HEK293 (cell line): ENCODE measurements at regions not wholly inside any gene's neighbourhood (a gene's known extent, or its start where the extent isn't known, plus 50 kb on each side); places are given as distances from the start of the nearest gene placed in this dataset.

ENCODE experiments used
- CTCF ChIA-PET: fragments of 350-600 bp; formaldehyde crosslinking; extraction: SDS; loops from one replicate; lab custom pipeline; 2021; ENCODE audit warnings: antibody characterized with exemption; lab: Yijun Ruan, JAX
- POLR2A ChIA-PET: fragments of 300-600 bp; formaldehyde crosslinking; extraction: SDS; loops from one replicate; lab custom pipeline; 2020; ENCODE audit warnings: antibody characterized with exemption, inconsistent platforms; lab: Yijun Ruan, JAX
- H3K27ac ChIP-seq: fragments of 200-500 bp; sonication (Bioruptor generic); 2 replicates; pipeline ENCODE4 v1.5.1; 2014; ENCODE audit warnings: low read depth, low read length, control low read depth, inconsistent platforms; ENCODE audit errors: extremely low read depth
- H3K36me3 ChIP-seq, 2 experiments: fragments of 200-500 bp in 1 of 2; sonication (Bioruptor generic) in 1 of 2; 1 replicate in 1 of 2; 2 replicates in 1 of 2; pipeline ENCODE4 v1.5.1; 2014 to 2017; ENCODE audit warnings: inconsistent platforms in 2 of 2, low read length in 2 of 2; ENCODE audit not compliant: control insufficient read depth in 2 of 2, insufficient read depth in 1 of 2
- H3K4me1 ChIP-seq: fragments of 200-500 bp; sonication (Bioruptor generic); 2 replicates; pipeline ENCODE4 v1.5.1; 2014; ENCODE audit warnings: mild to moderate bottlenecking, low read length, inconsistent platforms; ENCODE audit not compliant: control insufficient read depth, insufficient read depth
- H3K4me3 ChIP-seq: 2 replicates; pipeline ENCODE4 v1.5.1; 2011; ENCODE audit warnings: low read depth, mild to moderate bottlenecking, control low read depth, low read length, moderate library complexity
- H3K9me3 ChIP-seq: fragments of 200-500 bp; sonication (Bioruptor generic); 2 replicates; pipeline ENCODE4 v1.5.1; 2014; ENCODE audit warnings: low read depth, low read length, inconsistent platforms; ENCODE audit not compliant: control insufficient read depth, insufficient read depth
- FEZF1 ChIP-seq: fragments of 450-650 bp; formaldehyde crosslinking; IDR thresholded peaks from 2 replicates; pipeline ENCODE4 v1.5.1; 2016; ENCODE audit warnings: missing biosample characterization, missing genetic modification characterization
- GLI4 ChIP-seq: fragments of 450-650 bp; formaldehyde crosslinking; IDR thresholded peaks from 2 replicates; pipeline ENCODE4 v1.5.1; 2016; ENCODE audit warnings: missing biosample characterization, missing genetic modification characterization
- KLF9 ChIP-seq: fragments of 450-650 bp; formaldehyde crosslinking; IDR thresholded peaks from 2 replicates; pipeline ENCODE4 v1.5.1; 2016; ENCODE audit warnings: missing biosample characterization, missing genetic modification characterization, low read depth
- MZF1 ChIP-seq: fragments of 450-650 bp; formaldehyde crosslinking; IDR thresholded peaks from 2 replicates; pipeline ENCODE4 v1.5.1; 2017; ENCODE audit warnings: missing biosample characterization, missing genetic modification characterization, borderline replicate concordance
- SALL2 ChIP-seq: fragments of 450-650 bp; formaldehyde crosslinking; IDR thresholded peaks from 2 replicates; pipeline ENCODE4 v1.5.0; 2017; ENCODE audit warnings: missing biosample characterization, mild to moderate bottlenecking, missing genetic modification characterization, borderline replicate concordance
- SETDB1 ChIP-seq: IDR thresholded peaks from one replicate; pipeline ENCODE4 v1.6.1; 2017; ENCODE audit warnings: mild to moderate bottlenecking, low read length, moderate library complexity, mixed read lengths; ENCODE audit not compliant: insufficient read length
- ZBTB17 ChIP-seq: fragments of 450-650 bp; formaldehyde crosslinking; IDR thresholded peaks from 2 replicates; pipeline ENCODE4 v1.5.1; 2016; ENCODE audit warnings: missing biosample characterization, missing genetic modification characterization
- ZFHX2 ChIP-seq: fragments of 450-650 bp; formaldehyde crosslinking; conservative IDR thresholded peaks from 2 replicates; pipeline ENCODE4 v1.5.1; 2016; ENCODE audit warnings: missing biosample characterization, missing genetic modification characterization
- ZNF114 ChIP-seq: fragments of 450-650 bp; formaldehyde crosslinking; IDR thresholded peaks from 2 replicates; pipeline ENCODE4 v1.5.0; 2017; ENCODE audit warnings: missing biosample characterization, missing genetic modification characterization
- ZNF132 ChIP-seq: fragments of 450-650 bp; formaldehyde crosslinking; IDR thresholded peaks from 2 replicates; pipeline ENCODE4 v1.5.1; 2017; ENCODE audit warnings: missing biosample characterization, missing genetic modification characterization, borderline replicate concordance
- ZNF239 ChIP-seq: fragments of 450-650 bp; formaldehyde crosslinking; IDR thresholded peaks from 2 replicates; pipeline ENCODE4 v1.5.1; 2016; ENCODE audit warnings: missing biosample characterization, missing genetic modification characterization
- ZNF24 ChIP-seq: fragments of 450-650 bp; formaldehyde crosslinking; IDR thresholded peaks from 2 replicates; pipeline ENCODE4 v1.5.1; 2016; ENCODE audit warnings: missing biosample characterization, missing genetic modification characterization
- ZNF311 ChIP-seq: fragments of 450-650 bp; formaldehyde crosslinking; IDR thresholded peaks from 2 replicates; pipeline ENCODE4 v1.5.1; 2017; ENCODE audit warnings: missing biosample characterization, missing genetic modification characterization, borderline replicate concordance
- ZNF335 ChIP-seq: fragments of 450-650 bp; formaldehyde crosslinking; conservative IDR thresholded peaks from 2 replicates; pipeline ENCODE4 v1.5.1; 2016; ENCODE audit warnings: missing biosample characterization, missing genetic modification characterization
- ZNF37A ChIP-seq: fragments of 450-650 bp; IDR thresholded peaks from 2 replicates; pipeline ENCODE4 v1.5.1; 2018; ENCODE audit warnings: missing biosample characterization, missing genetic modification characterization
- ZNF391 ChIP-seq: fragments of 450-650 bp; formaldehyde crosslinking; IDR thresholded peaks from 2 replicates; pipeline ENCODE4 v1.5.1; 2016; ENCODE audit warnings: low read depth, missing biosample characterization, missing genetic modification characterization, borderline replicate concordance
- ZNF404 ChIP-seq: fragments of 450-650 bp; formaldehyde crosslinking; IDR thresholded peaks from 2 replicates; pipeline ENCODE4 v1.5.1; 2017; ENCODE audit warnings: missing biosample characterization, missing genetic modification characterization
- ZNF514 ChIP-seq: fragments of 450-650 bp; formaldehyde crosslinking; IDR thresholded peaks from 2 replicates; pipeline ENCODE4 v1.5.1; 2016; ENCODE audit warnings: missing biosample characterization, missing genetic modification characterization
- ZNF560 ChIP-seq: fragments of 450-650 bp; formaldehyde crosslinking; IDR thresholded peaks from 2 replicates; pipeline ENCODE4 v1.5.1; 2017; ENCODE audit warnings: missing biosample characterization, missing genetic modification characterization, borderline replicate concordance
- ZNF561 ChIP-seq: fragments of 450-650 bp; IDR thresholded peaks from 2 replicates; pipeline ENCODE4 v1.5.1; 2018; ENCODE audit warnings: missing biosample characterization, missing genetic modification characterization, borderline replicate concordance
- ZNF621 ChIP-seq: fragments of 450-650 bp; formaldehyde crosslinking; IDR thresholded peaks from 2 replicates; pipeline ENCODE4 v1.5.1; 2017; ENCODE audit warnings: missing biosample characterization, missing genetic modification characterization
- ZNF843 ChIP-seq: fragments of 450-650 bp; formaldehyde crosslinking; IDR thresholded peaks from 2 replicates; pipeline ENCODE4 v1.5.1; 2016; ENCODE audit warnings: missing biosample characterization, missing genetic modification characterization
- TF ChIP-seq, protein P1 (sequence below): fragments of 450-650 bp; formaldehyde crosslinking; IDR thresholded peaks from 2 replicates; pipeline ENCODE4 v1.5.1; 2017; ENCODE audit warnings: missing biosample characterization, missing genetic modification characterization
- TF ChIP-seq, protein P2 (sequence below): sonication (generic); formaldehyde crosslinking; IDR thresholded peaks from 2 replicates; pipeline ENCODE4 v1.8.1; 2022; ENCODE audit warnings: mild to moderate bottlenecking, moderate library complexity, missing genetic modification reagents
- TF ChIP-seq, protein P3 (sequence below): fragments of 450-650 bp; formaldehyde crosslinking; IDR thresholded peaks from 2 replicates; pipeline ENCODE4 v1.5.1; 2016; ENCODE audit warnings: missing biosample characterization, missing genetic modification characterization
- TF ChIP-seq, protein P4 (sequence below): fragments of 450-650 bp; formaldehyde crosslinking; IDR thresholded peaks from 2 replicates; pipeline ENCODE4 v1.5.1; 2016; ENCODE audit warnings: missing biosample characterization, missing genetic modification characterization
- TF ChIP-seq, protein P5 (sequence below): fragments of 450-650 bp; formaldehyde crosslinking; IDR thresholded peaks from 2 replicates; pipeline ENCODE4 v1.5.1; 2016; ENCODE audit warnings: missing biosample characterization, missing genetic modification characterization

DNA sequence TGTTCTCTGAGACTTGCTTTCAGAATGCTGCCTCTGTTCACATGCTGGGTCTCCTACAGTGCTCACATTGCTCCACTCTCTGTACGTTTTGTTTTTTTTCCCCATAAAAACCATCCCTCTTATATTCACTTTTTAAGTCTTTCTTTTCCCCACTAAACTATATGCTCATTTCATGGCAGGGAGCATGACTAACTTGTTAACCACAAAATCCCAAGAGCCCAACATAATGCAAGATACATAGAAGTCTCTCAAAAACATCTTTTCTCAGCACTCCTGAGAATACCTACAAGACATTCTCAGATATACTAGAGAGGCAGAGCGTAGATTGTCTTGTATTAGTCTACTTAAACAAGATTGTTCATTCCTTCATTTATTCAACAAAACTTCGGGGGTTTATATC is 73.3 kb downstream of the FAM76B start (continued):
- peak; percentile 28 for TF ChIP-seq SETDB1
- no peak for TF ChIP-seq ZNF37A
- TF ChIP-seq FEZF1 = peak; percentile 33; the same call in 1 of the 2 replicates
- TF ChIP-seq, protein P1, sequence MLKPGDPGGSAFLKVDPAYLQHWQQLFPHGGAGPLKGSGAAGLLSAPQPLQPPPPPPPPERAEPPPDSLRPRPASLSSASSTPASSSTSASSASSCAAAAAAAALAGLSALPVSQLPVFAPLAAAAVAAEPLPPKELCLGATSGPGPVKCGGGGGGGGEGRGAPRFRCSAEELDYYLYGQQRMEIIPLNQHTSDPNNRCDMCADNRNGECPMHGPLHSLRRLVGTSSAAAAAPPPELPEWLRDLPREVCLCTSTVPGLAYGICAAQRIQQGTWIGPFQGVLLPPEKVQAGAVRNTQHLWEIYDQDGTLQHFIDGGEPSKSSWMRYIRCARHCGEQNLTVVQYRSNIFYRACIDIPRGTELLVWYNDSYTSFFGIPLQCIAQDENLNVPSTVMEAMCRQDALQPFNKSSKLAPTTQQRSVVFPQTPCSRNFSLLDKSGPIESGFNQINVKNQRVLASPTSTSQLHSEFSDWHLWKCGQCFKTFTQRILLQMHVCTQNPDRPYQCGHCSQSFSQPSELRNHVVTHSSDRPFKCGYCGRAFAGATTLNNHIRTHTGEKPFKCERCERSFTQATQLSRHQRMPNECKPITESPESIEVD = 0 out of 2 replicates have a peak, but pooled peaks have one; percentile 12
- TF ChIP-seq ZNF561 (tag by site-specific recombination) = no peak
- TF ChIP-seq, protein P2, sequence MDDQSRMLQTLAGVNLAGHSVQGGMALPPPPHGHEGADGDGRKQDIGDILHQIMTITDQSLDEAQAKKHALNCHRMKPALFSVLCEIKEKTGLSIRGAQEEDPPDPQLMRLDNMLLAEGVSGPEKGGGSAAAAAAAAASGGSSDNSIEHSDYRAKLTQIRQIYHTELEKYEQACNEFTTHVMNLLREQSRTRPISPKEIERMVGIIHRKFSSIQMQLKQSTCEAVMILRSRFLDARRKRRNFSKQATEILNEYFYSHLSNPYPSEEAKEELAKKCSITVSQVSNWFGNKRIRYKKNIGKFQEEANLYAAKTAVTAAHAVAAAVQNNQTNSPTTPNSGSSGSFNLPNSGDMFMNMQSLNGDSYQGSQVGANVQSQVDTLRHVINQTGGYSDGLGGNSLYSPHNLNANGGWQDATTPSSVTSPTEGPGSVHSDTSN (CRISPR knock-in tag) = no peak
- TF ChIP-seq ZNF514 (tag by site-specific recombination) = no peak
- TF ChIP-seq MZF1 (tag by site-specific recombination) = no peak
- no peak for TF ChIP-seq ZNF335

DNA sequence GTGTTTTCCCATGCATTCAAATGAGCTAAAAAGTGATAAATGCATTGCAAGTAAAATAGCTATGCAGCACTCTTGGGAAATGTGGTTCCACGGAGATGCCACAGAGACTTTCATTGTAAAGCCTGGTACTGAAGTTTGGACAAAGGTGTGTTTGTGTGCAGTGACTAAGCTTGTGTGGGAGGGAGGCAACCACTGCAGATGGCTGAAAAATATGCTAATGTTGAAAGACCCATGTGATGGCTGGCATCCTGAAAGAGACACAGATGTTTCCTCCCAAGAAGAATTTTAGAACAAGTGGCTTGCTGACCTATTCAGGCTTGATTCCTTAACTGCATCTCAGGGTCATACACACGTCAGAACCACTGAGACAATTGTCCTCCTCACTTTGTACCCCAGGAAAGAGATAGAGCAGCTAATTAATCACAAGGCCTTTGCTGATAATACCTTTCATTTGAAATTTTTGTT is 73.8 kb downstream of the FAM76B start:
- CTCF ChIA-PET = interaction anchor here (0.6 to 3.1 kb wide), 4 partner anchors 10 to 562 kb away, joined by 3 to 15 read pairs (median 4); no protein-coding TSS in a partner anchor
- Histone ChIP-seq H3K4me1 (no peaks in the 10 kb centered on the region), H3K4me3 (no peak overlapping the region), H3K27ac (no peak overlapping the region), H3K36me3 (no peaks in the 10 kb centered on the region), H3K9me3 (no peaks in the 10 kb centered on the region)
- POLR2A ChIA-PET = no interaction called here
- TF ChIP-seq ZBTB17 (tag by site-specific recombination) = no peak
- TF ChIP-seq KLF9 (tag by site-specific recombination) = no peak
- TF ChIP-seq ZNF24 = no peak
- 0 out of 2 replicates have a peak, but pooled peaks have one; percentile 16 for TF ChIP-seq ZFHX2 (tag by site-specific recombination)

DNA sequence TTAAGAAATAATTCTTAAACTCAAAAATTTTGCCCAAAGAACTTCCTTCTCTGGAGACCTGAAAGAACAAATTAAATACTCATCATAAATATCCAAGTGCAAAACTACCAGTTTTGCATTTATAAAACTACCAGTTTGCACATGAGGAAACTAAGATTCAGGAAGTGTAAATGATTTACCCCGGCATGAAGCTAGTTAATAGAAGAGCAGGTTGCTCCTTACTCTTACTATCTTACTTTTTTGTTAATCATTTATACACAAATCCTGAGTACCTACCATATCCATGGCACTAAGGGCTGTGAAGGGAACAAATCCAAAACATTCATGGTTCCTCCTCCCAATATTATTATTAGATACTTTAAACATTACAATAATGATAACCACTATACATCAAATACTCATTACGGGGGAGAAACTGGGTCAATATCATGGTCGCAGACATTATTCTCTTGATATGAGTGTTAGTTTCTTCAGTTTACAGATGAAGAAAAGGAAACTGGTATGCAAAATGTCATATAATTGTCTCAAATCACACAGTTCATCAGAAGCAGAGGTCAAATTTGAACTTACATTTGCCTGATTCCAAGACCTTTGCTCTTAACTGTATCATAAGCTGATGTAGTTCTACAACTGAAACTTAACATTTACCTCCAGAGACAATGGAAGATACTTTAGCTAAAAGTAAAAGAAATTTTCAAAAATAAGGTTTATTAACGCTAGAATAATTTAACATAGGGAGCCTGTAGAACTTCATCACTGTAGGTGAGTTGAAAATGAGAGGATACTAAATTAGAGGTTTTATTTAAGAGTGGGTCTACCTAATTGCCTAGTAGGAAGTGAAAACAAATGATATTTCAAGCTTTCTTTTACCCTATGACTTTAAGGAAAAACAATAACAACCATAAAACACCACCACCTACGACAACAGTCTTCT is 74.5 kb downstream of the FAM76B start:
- no peaks in the 10 kb centered on the region for H3K9me3 ChIP-seq
- POLR2A ChIA-PET = no interaction called here
- no peak overlapping the region for H3K27ac ChIP-seq
- CTCF ChIA-PET = interaction anchor here (0.6 to 3.1 kb wide), 6 partner anchors 10 to 593 kb away, joined by 3 to 15 read pairs (median 4); no protein-coding TSS in a partner anchor
- H3K36me3 ChIP-seq = no peaks in the 10 kb centered on the region
- H3K4me3 ChIP-seq = no peak overlapping the region
- H3K4me1 ChIP-seq = no peaks in the 10 kb centered on the region
- no peak for TF ChIP-seq SALL2 (tag by site-specific recombination)
- TF ChIP-seq, protein P3, sequence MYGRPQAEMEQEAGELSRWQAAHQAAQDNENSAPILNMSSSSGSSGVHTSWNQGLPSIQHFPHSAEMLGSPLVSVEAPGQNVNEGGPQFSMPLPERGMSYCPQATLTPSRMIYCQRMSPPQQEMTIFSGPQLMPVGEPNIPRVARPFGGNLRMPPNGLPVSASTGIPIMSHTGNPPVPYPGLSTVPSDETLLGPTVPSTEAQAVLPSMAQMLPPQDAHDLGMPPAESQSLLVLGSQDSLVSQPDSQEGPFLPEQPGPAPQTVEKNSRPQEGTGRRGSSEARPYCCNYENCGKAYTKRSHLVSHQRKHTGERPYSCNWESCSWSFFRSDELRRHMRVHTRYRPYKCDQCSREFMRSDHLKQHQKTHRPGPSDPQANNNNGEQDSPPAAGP (tag by site-specific recombination) = no peak
- no peak for TF ChIP-seq ZNF843 (tag by site-specific recombination)
- TF ChIP-seq ZNF404 = no peak
- TF ChIP-seq, protein P4, sequence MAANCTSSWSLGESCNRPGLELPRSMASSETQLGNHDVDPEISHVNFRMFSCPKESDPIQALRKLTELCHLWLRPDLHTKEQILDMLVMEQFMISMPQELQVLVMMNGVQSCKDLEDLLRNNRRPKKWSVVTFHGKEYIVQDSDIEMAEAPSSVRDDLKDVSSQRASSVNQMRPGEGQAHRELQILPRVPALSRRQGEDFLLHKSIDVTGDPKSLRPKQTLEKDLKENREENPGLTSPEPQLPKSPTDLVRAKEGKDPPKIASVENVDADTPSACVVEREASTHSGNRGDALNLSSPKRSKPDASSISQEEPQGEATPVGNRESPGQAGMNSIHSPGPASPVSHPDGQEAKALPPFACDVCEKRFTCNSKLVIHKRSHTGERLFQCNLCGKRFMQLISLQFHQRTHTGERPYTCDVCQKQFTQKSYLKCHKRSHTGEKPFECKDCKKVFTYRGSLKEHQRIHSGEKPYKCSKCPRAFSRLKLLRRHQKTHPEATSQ = no peak
- TF ChIP-seq ZNF621 = no peak
- TF ChIP-seq GLI4 (tag by site-specific recombination) = no peak
- no peak for TF ChIP-seq ZNF514 (tag by site-specific recombination)
- no peak for TF ChIP-seq ZNF114
- no peak for TF ChIP-seq ZNF560 (tag by site-specific recombination)
- no peak for TF ChIP-seq ZNF239 (tag by site-specific recombination)
- no peak for TF ChIP-seq ZNF311 (tag by site-specific recombination)
- no peak for TF ChIP-seq ZNF132 (tag by site-specific recombination)
- TF ChIP-seq, protein P5, sequence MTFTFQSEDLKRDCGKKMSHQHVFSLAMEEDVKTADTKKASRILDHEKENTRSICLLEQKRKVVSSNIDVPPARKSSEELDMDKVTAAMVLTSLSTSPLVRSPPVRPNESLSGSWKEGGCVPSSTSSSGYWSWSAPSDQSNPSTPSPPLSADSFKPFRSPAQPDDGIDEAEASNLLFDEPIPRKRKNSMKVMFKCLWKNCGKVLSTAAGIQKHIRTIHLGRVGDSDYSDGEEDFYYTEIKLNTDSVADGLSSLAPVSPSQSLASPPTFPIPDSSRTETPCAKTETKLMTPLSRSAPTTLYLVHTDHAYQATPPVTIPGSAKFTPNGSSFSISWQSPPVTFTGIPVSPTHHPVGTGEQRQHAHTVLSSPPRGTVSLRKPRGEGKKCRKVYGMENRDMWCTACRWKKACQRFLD (tag by site-specific recombination) = no peak
- no peak for TF ChIP-seq ZNF391 (tag by site-specific recombination)
